Ovary (tissue), 3 donors: ENCODE measurements at regions not wholly inside any gene's neighbourhood (a gene's known extent, or its start where the extent isn't known, plus 50 kb on each side); places are given as distances from the start of the nearest gene placed in this dataset.
A peak's percentile ranks its signal among the peaks of the same experiment; 100 is the strongest.
"Not testable (repeated sequence)": the region's sequence is repeated elsewhere in the genome, so short reads cannot be mapped to it uniquely, and the experiment has no call there.

Experiments used
- CTCF ChIP-seq, 3 donors: fragments of 450-650 bp in 2 of 3; fragments of 200-600 bp in 1 of 3; IDR thresholded peaks; one replicate each; pipeline versions ENCODE4 v1.5.1 to v1.8.0; 2016 to 2022; ENCODE audit warnings: antibody characterized with exemption in 3 of 3, mild to moderate bottlenecking in 1 of 3
- POLR2A ChIP-seq: fragments of 450-650 bp; IDR thresholded peaks from one replicate; pipeline ENCODE4 v1.6.1; 2017; ENCODE audit warnings: antibody characterized with exemption, mild to moderate bottlenecking, moderate library complexity
- donor health status: DM: no; HTN: no; CAD: no.

- TF ChIP-seq CTCF (IDR thresholded peaks at IDR 0.05) = peak in 1 of 3 donors; percentile 14
- not testable (repeated sequence) for TF ChIP-seq POLR2A
Measured at GRCh38 chr1:144532156-144532607, 60.5 kb upstream of the PPIAL4F start.
